ENCODE measurements at regions not wholly inside any gene's neighbourhood (a gene's known extent, or its start where the extent isn't known, plus 50 kb on each side); places are given as distances from the start of the nearest gene placed in this dataset.

GRCh38 chr4:164229255-164229654, 524.7 kb upstream of the SMIM31 start:
- H2AFZ ChIP-seq (ENCODE audit: low read length): no peak overlapping the region; the same call in 1 of the 2 replicates
- WGBS, 2 experiments (ENCODE audit: extremely low coverage in 1 of 2, insufficient coverage in 1 of 2, insufficient read length in 1 of 2, insufficient replicate concordance in 2 of 2, low coverage in 1 of 2, low lambda C conversion rate in 2 of 2, missing lambda C conversion rate in 1 of 2): 94% methylated on average over 2 of the region's 2 CpGs; no CpG with 5 or more reads in 1 of the 2 experiments
- H2BK5ac ChIP-seq (ENCODE audit: low read depth, low read length): no peak overlapping the region
- H4K91ac ChIP-seq (replicated peaks; ENCODE audit: insufficient read length, low read length): no peak overlapping the region
- H3K27me3 ChIP-seq (replicated peaks in 1 of 4; ENCODE audit: control insufficient read depth in 3 of 4, extremely low read depth in 1 of 4, insufficient read depth in 3 of 4, low read length in 3 of 4): peaks cover 0 to 2% (median 0%) of the 10 kb centered on the region in 4 experiments; a peak in 1 of 7 replicates
- H2BK20ac ChIP-seq (ENCODE audit: low read length): no peak overlapping the region
- no peaks in the 10 kb centered on the region for H3K79me2 ChIP-seq (ENCODE audit: control insufficient read depth in 1 of 2, insufficient read depth in 2 of 2, low read length in 2 of 2)
- H3K9ac ChIP-seq (replicated peaks in 1 of 4; ENCODE audit: extremely low read depth in 1 of 4, low read depth in 3 of 4, low read length in 3 of 4): no peak overlapping the region
- H4K8ac ChIP-seq (ENCODE audit: extremely low read depth, insufficient read depth, low read length): no peak overlapping the region
- H2AK5ac ChIP-seq (ENCODE audit: low read depth, low read length): no peak overlapping the region
- H3K23ac ChIP-seq (ENCODE audit: insufficient read length): no peak overlapping the region
- H3K9me3 ChIP-seq (ENCODE audit: insufficient read depth in 2 of 2, low read depth in 1 of 2, low read length in 1 of 2): no peaks in the 10 kb centered on the region
- ChIA-PET POLR2A (ENCODE audit: partially characterized antibody) (no interaction called here), CTCF (ENCODE audit: partially characterized antibody) (interaction anchor here (0.6 to 1.8 kb wide), 5 partner anchors 31 to 502 kb away, joined by 3 to 5 read pairs (median 3); no protein-coding TSS in a partner anchor)
- H3K4me1 ChIP-seq (replicated peaks in 1 of 4; ENCODE audit: control insufficient read depth in 3 of 4, insufficient read depth in 4 of 4, low read length in 3 of 4): no peaks in the 10 kb centered on the region
- no peaks in the 10 kb centered on the region for H3K79me1 ChIP-seq (ENCODE audit: low read depth, low read length)
- H3K36me3 ChIP-seq (ENCODE audit: control insufficient read depth in 2 of 4, insufficient read depth in 4 of 4, low read length in 3 of 4): no peaks in the 10 kb centered on the region
- H3K14ac ChIP-seq (ENCODE audit: insufficient read length): no peak overlapping the region
- H3K27ac ChIP-seq (ENCODE audit: low read depth, low read length): no peak overlapping the region
- H3K23me2 ChIP-seq (ENCODE audit: low read depth, low read length): no peaks in the 10 kb centered on the region
- H3K4ac ChIP-seq (replicated peaks; ENCODE audit: insufficient read length, low read depth, low read length): no peak overlapping the region
- H2BK15ac ChIP-seq (ENCODE audit: low read length): no peak overlapping the region
- no peak overlapping the region for H2BK12ac ChIP-seq (ENCODE audit: low read depth, low read length)
- no peaks in the 10 kb centered on the region for H4K20me1 ChIP-seq (replicated peaks in 1 of 2; ENCODE audit: control insufficient read depth in 1 of 2, insufficient read depth in 2 of 2, low read length in 2 of 2)
- H2BK120ac ChIP-seq (replicated peaks; ENCODE audit: low read depth, low read length): no peak overlapping the region
- H3K4me3 ChIP-seq (ENCODE audit: extremely low read depth in 1 of 4, insufficient read depth in 2 of 4, low read depth in 3 of 4, low read length in 4 of 4): no peak overlapping the region
- H4K5ac ChIP-seq (ENCODE audit: insufficient read length, low read depth, low read length): no peak overlapping the region
- no peak for TF ChIP-seq ATF3 (IDR thresholded peaks at IDR 0.05; ENCODE audit: insufficient read depth, low read depth, low read length)
- no peak for TF ChIP-seq CBX8 (IDR thresholded peaks at IDR 0.05; ENCODE audit: borderline replicate concordance, low read depth, low read length)
- no peak for TF ChIP-seq SP2 (IDR thresholded peaks at IDR 0.05; ENCODE audit: low read length)
- no peak for TF ChIP-seq CTBP2 (IDR thresholded peaks at IDR 0.05; ENCODE audit: borderline replicate concordance, insufficient read depth, insufficient read length, low read length)
- TF ChIP-seq KDM1A (IDR thresholded peaks at IDR 0.05; ENCODE audit: borderline replicate concordance, low read length): no peak
- no peak for TF ChIP-seq SIX5 (IDR thresholded peaks at IDR 0.05; ENCODE audit: low read depth, low read length)
- no peak for FAIRE-seq
- DNase-seq (ENCODE audit: low read depth in 1 of 2, low spot score in 2 of 2): no peak
- no peak overlapping the region for H3K18ac ChIP-seq (ENCODE audit: extremely low read depth, low read length)
- H3K4me2 ChIP-seq (ENCODE audit: insufficient read depth in 1 of 2, low read depth in 2 of 2, low read length in 2 of 2): no peak overlapping the region
- H3K56ac ChIP-seq (replicated peaks; ENCODE audit: insufficient read length, low read depth, low read length): no peak overlapping the region

All from H1 (cell line).